H1 (cell line): ENCODE measurements at regions not wholly inside any gene's neighbourhood (a gene's known extent, or its start where the extent isn't known, plus 50 kb on each side); places are given as distances from the start of the nearest gene placed in this dataset.

Experiments
- CTCF ChIA-PET: fragments of 300-600 bp; sonication (Branson Sonifier 250); formaldehyde crosslinking; loops from one replicate; lab custom pipeline; 2021; ENCODE audit not compliant: partially characterized antibody; lab: Charles Lee
- POLR2A ChIA-PET: fragments of 300-600 bp; sonication (Branson Sonifier 250); formaldehyde crosslinking; loops from one replicate; lab custom pipeline; 2021; ENCODE audit warnings: inconsistent platforms; ENCODE audit not compliant: partially characterized antibody; lab: Charles Lee
- DNase-seq, 2 experiments: peaks; one replicate each; pipeline versions ENCODE4 v3.0.0 to v3.0.0-alpha.2; 2010 to 2022; ENCODE audit warnings: low spot score in 2 of 2, low read depth in 1 of 2, mixed read lengths in 1 of 2
- FAIRE-seq: peaks from 2 replicates; lab custom pipeline; 2011; peaks lifted over from hg19 to GRCh38; lab: Jason Lieb, UNC
- H2AFZ ChIP-seq: 2 replicates; pipeline ENCODE4 v1.8.1; 2012; ENCODE audit warnings: low read length, inconsistent platforms
- H2AK5ac ChIP-seq: 2 replicates; pipeline ENCODE4 v1.6.1; 2013; ENCODE audit warnings: low read depth, low read length
- H2BK120ac ChIP-seq: replicated peaks from 2 replicates; pipeline ENCODE3; 2013; ENCODE audit warnings: low read depth, low read length, inconsistent platforms
- H2BK12ac ChIP-seq: 2 replicates; pipeline ENCODE4 v1.6.1; 2013; ENCODE audit warnings: low read depth, low read length
- H2BK15ac ChIP-seq: 2 replicates; pipeline ENCODE4 v1.6.1; 2013; ENCODE audit warnings: low read length
- H2BK20ac ChIP-seq: 2 replicates; pipeline ENCODE4 v1.6.1; 2013; ENCODE audit warnings: low read length
- H2BK5ac ChIP-seq: 2 replicates; pipeline ENCODE4 v1.6.1; 2013; ENCODE audit warnings: low read depth, low read length
- H3K14ac ChIP-seq: 2 replicates; pipeline ENCODE4 v1.6.1; 2013; ENCODE audit warnings: inconsistent platforms; ENCODE audit not compliant: insufficient read length
- H3K18ac ChIP-seq: 2 replicates; pipeline ENCODE4 v1.6.1; 2013; ENCODE audit warnings: low read length; ENCODE audit errors: extremely low read depth
- H3K23ac ChIP-seq: 2 replicates; pipeline ENCODE4 v1.6.1; 2013; ENCODE audit warnings: inconsistent platforms; ENCODE audit not compliant: insufficient read length
- H3K23me2 ChIP-seq: 2 replicates; pipeline ENCODE4 v1.6.1; 2013; ENCODE audit warnings: low read depth, low read length
- H3K27ac ChIP-seq: 2 replicates; pipeline ENCODE4 v1.6.1; 2011; ENCODE audit warnings: low read depth, low read length, inconsistent platforms
- H3K27me3 ChIP-seq, 4 experiments: replicated peaks in 1 of 4; 1 replicate in 1 of 4; 2 replicates in 3 of 4; pipeline versions ENCODE4 v1.6.1 to v1.8.1; 2011 to 2013; ENCODE audit warnings: low read length in 3 of 4, mild to moderate bottlenecking in 3 of 4, inconsistent platforms in 2 of 4, mixed read lengths in 2 of 4, moderate library complexity in 1 of 4; ENCODE audit not compliant: control insufficient read depth in 3 of 4, insufficient read depth in 3 of 4; ENCODE audit errors: extremely low read depth in 1 of 4
- H3K36me3 ChIP-seq, 4 experiments: 2 replicates each; pipeline versions ENCODE4 v1.6.1 to v1.8.1; 2011 to 2013; ENCODE audit warnings: mild to moderate bottlenecking in 4 of 4, low read length in 3 of 4, moderate library complexity in 2 of 4, control low read depth in 1 of 4, inconsistent platforms in 1 of 4; ENCODE audit not compliant: insufficient read depth in 4 of 4, control insufficient read depth in 2 of 4
- H3K4ac ChIP-seq: replicated peaks from 2 replicates; pipeline ENCODE3; 2013; ENCODE audit warnings: low read length, low read depth, mixed read lengths, inconsistent platforms; ENCODE audit not compliant: insufficient read length
- H3K4me1 ChIP-seq, 4 experiments: replicated peaks in 1 of 4; 1 replicate in 1 of 4; 2 replicates in 3 of 4; pipeline versions ENCODE4 v1.6.1 to v1.8.1; 2011 to 2013; ENCODE audit warnings: low read length in 3 of 4, inconsistent platforms in 2 of 4, mixed read lengths in 1 of 4; ENCODE audit not compliant: insufficient read depth in 4 of 4, control insufficient read depth in 3 of 4
- H3K4me2 ChIP-seq, 2 experiments: 2 replicates each; pipeline versions ENCODE4 v1.6.1 to v1.8.1; 2011 to 2013; ENCODE audit warnings: low read depth in 2 of 2, low read length in 2 of 2, control low read depth in 1 of 2, inconsistent platforms in 1 of 2, mild to moderate bottlenecking in 1 of 2; ENCODE audit not compliant: insufficient read depth in 1 of 2
- H3K4me3 ChIP-seq, 4 experiments: fragments of 200-600, 300-600 bp in 1 of 4; sonication (generic), shearing (Covaris generic), sonication (Bioruptor Twin) in 1 of 4; 2 replicates each; pipeline versions ENCODE4 v1.5.1 to v1.8.1; 2011 to 2016; ENCODE audit warnings: low read length in 4 of 4, low read depth in 3 of 4, control low read depth in 2 of 4, inconsistent platforms in 2 of 4, mild to moderate bottlenecking in 2 of 4, mixed read lengths in 1 of 4, moderate library complexity in 1 of 4; ENCODE audit not compliant: insufficient read depth in 2 of 4; ENCODE audit errors: extremely low read depth in 1 of 4
- H3K56ac ChIP-seq: replicated peaks from 2 replicates; pipeline ENCODE3; 2013; ENCODE audit warnings: low read depth, mild to moderate bottlenecking, mixed read lengths, low read length, inconsistent platforms; ENCODE audit not compliant: insufficient read length
- H3K79me1 ChIP-seq: 2 replicates; pipeline ENCODE4 v1.6.1; 2013; ENCODE audit warnings: low read depth, low read length, control low read depth
- H3K79me2 ChIP-seq, 2 experiments: 2 replicates each; pipeline versions ENCODE4 v1.6.1 to v1.8.1; 2012 to 2013; ENCODE audit warnings: low read length in 2 of 2, mild to moderate bottlenecking in 2 of 2, inconsistent platforms in 1 of 2; ENCODE audit not compliant: insufficient read depth in 2 of 2, control insufficient read depth in 1 of 2
- H3K9ac ChIP-seq, 4 experiments: replicated peaks in 1 of 4; 1 replicate in 1 of 4; 2 replicates in 3 of 4; pipeline versions ENCODE4 v1.6.1 to v1.8.1; 2011 to 2013; ENCODE audit warnings: low read depth in 3 of 4, low read length in 3 of 4, control low read depth in 2 of 4, mild to moderate bottlenecking in 2 of 4, moderate library complexity in 2 of 4, inconsistent platforms in 1 of 4; ENCODE audit errors: extremely low read depth in 1 of 4
- H3K9me3 ChIP-seq, 2 experiments: 2 replicates each; pipeline versions ENCODE4 v1.6.1 to v1.8.1; 2012 to 2013; ENCODE audit warnings: mild to moderate bottlenecking in 2 of 2, moderate library complexity in 2 of 2, control low read depth in 1 of 2, inconsistent platforms in 1 of 2, low read depth in 1 of 2, low read length in 1 of 2, mixed read lengths in 1 of 2; ENCODE audit not compliant: insufficient read depth in 2 of 2
- H4K20me1 ChIP-seq, 2 experiments: replicated peaks in 1 of 2; 2 replicates each; pipeline versions ENCODE3 to v1.8.1; 2011 to 2013; ENCODE audit warnings: inconsistent platforms in 2 of 2, low read length in 2 of 2, mild to moderate bottlenecking in 1 of 2; ENCODE audit not compliant: insufficient read depth in 2 of 2, control insufficient read depth in 1 of 2
- H4K5ac ChIP-seq: 2 replicates; pipeline ENCODE4 v1.6.1; 2013; ENCODE audit warnings: low read length, low read depth, mixed read lengths, inconsistent platforms; ENCODE audit not compliant: insufficient read length
- H4K8ac ChIP-seq: 2 replicates; pipeline ENCODE4 v1.8.0; 2013; ENCODE audit warnings: mild to moderate bottlenecking, moderate library complexity, low read length, inconsistent platforms; ENCODE audit not compliant: insufficient read depth; ENCODE audit errors: extremely low read depth
- H4K91ac ChIP-seq: replicated peaks from 2 replicates; pipeline ENCODE3; 2013; ENCODE audit warnings: low read length, mixed read lengths, inconsistent platforms; ENCODE audit not compliant: insufficient read length
- BACH1 ChIP-seq: IDR thresholded peaks from 2 replicates; pipeline ENCODE4 v1.6.1; 2012; ENCODE audit warnings: low read length, improper control_type of control experiment
- MAX ChIP-seq: IDR thresholded peaks from 2 replicates; pipeline ENCODE4 v1.6.1; 2012; ENCODE audit warnings: inconsistent platforms
- NRF1 ChIP-seq: IDR thresholded peaks from 2 replicates; pipeline ENCODE4 v1.6.1; 2011; ENCODE audit warnings: mild to moderate bottlenecking, low read depth, low read length, improper control_type of control experiment
- POLR2A ChIP-seq, 2 experiments: IDR thresholded peaks; 1 replicate in 1 of 2; 2 replicates in 1 of 2; pipeline ENCODE4 v1.6.1; 2011; ENCODE audit warnings: low read depth in 2 of 2, low read length in 2 of 2, mild to moderate bottlenecking in 2 of 2; ENCODE audit errors: control extremely low read depth in 1 of 2
- RXRA ChIP-seq: IDR thresholded peaks from 2 replicates; pipeline ENCODE4 v1.6.1; 2011; ENCODE audit warnings: low read depth, mild to moderate bottlenecking, low read length, moderate library complexity; ENCODE audit not compliant: insufficient read depth
- WGBS, 2 experiments: shearing (Covaris generic) in 1 of 2; methylation state at CpG; one replicate each; pipeline versions ENCODE4 v1.1.6 to v1.1.7; 2013 to 2015; ENCODE audit warnings: low lambda C conversion rate in 2 of 2, mixed read lengths in 2 of 2, inconsistent platforms in 1 of 2, low coverage in 1 of 2, missing lambda C conversion rate in 1 of 2; ENCODE audit not compliant: insufficient replicate concordance in 2 of 2, insufficient coverage in 1 of 2, insufficient read length in 1 of 2; ENCODE audit errors: extremely low coverage in 1 of 2, missing lambda C conversion rate in 1 of 2; 5-methylcytosine and 5-hydroxymethylcytosine counted together

GRCh38 chr12:105467710-105468366 is 137.3 kb downstream of the C12orf75 start:
- WGBS, 2 experiments = 90% methylated on average over 4 of the region's 4 CpGs; no CpG with 5 or more reads in 1 of the 2 experiments
- Histone ChIP-seq H3K23ac (no peak overlapping the region), H3K23me2 (peaks cover 6% of the 10 kb centered on the region; the same call in 1 of the 2 replicates), H2AK5ac (no peak overlapping the region), H4K8ac (no peak overlapping the region), H2BK5ac (peak overlapping the region; percentile 38; the same call in 1 of the 2 replicates), H3K14ac (no peak overlapping the region), H2BK15ac (no peak overlapping the region), H4K5ac (no peak overlapping the region), H3K56ac (no peak overlapping the region), H3K18ac (no peak overlapping the region), H3K27ac (no peak overlapping the region), H2BK20ac (peak overlapping the region; percentile 16; the same call in 1 of the 2 replicates), H2BK12ac (0 out of 2 replicates have a peak overlapping the region, but pooled peaks have one; percentile 27), H3K79me1 (no peaks in the 10 kb centered on the region), H3K36me3 (no peaks in the 10 kb centered on the region), H4K20me1 (no peaks in the 10 kb centered on the region), H2AFZ (no peak overlapping the region), H4K91ac (no peak overlapping the region), H3K4me3 (no peak overlapping the region), H3K4me1 (peaks cover 0 to 7% (median 2%) of the 10 kb centered on the region in 4 experiments; a peak in 2 of 7 replicates), H3K9ac (no peak overlapping the region), H3K9me3 (no peaks in the 10 kb centered on the region), H3K4me2 (no peak overlapping the region), H2BK120ac (no peak overlapping the region), H3K79me2 (no peaks in the 10 kb centered on the region), H3K4ac (no peak overlapping the region), H3K27me3 (peaks cover 0 to 1% (median 0%) of the 10 kb centered on the region in 4 experiments; a peak in 1 of 7 replicates)
- DNase-seq = no peak
- TF ChIP-seq RXRA (no peak), POLR2A (IDR thresholded peaks at IDR 0.05; ENCODE audit: control extremely low read depth in 1 of 2, low read depth in 2 of 2, low read length in 2 of 2) (no peak), MAX (no peak), NRF1 (no peak), BACH1 (no peak)
- ChIA-PET POLR2A (no interaction called here), CTCF (interaction anchor here (1.0 to 1.7 kb wide), 4 partner anchors 9 to 47 kb away, joined by 3 to 5 read pairs (median 4); no protein-coding TSS in a partner anchor)
- no peak for FAIRE-seq
